ENCODE measurements at regions not wholly inside any gene's neighbourhood (a gene's known extent, or its start where the extent isn't known, plus 50 kb on each side); places are given as distances from the start of the nearest gene placed in this dataset.

DNA sequence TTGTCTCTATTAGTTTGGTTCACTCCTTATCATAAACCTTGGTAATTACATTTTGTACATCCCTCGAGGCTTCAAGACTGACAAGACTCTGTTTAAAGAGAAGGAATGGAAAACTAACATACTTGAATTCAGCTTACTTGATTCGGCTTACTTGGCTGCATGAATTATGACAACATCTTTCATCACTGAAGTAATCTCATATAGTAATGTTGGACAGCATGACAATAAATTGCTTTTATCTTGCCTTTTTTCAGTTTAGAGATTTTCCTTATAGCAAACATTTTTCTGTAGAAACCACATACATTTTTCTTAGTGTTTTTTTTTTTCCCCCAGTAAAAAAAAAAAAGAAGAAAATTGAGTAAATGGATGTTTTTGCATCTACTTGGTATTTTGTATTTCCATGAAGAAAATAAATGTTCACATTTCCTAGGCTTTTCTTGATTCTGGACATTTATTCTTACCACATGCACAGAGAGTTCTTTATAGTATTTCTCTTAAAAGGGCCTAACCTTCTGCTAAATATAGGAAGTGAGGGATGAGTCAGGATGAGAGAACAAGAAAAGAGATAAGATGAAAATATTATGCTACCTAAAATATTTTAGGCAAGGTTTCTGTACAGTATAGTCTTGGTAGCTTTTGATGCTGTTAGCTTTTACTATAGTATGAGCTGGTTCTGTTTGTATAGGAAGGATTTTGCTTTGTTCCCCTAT, 101.0 kb upstream of the HDGFL1 start:
- no peak for DNase-seq

DNA sequence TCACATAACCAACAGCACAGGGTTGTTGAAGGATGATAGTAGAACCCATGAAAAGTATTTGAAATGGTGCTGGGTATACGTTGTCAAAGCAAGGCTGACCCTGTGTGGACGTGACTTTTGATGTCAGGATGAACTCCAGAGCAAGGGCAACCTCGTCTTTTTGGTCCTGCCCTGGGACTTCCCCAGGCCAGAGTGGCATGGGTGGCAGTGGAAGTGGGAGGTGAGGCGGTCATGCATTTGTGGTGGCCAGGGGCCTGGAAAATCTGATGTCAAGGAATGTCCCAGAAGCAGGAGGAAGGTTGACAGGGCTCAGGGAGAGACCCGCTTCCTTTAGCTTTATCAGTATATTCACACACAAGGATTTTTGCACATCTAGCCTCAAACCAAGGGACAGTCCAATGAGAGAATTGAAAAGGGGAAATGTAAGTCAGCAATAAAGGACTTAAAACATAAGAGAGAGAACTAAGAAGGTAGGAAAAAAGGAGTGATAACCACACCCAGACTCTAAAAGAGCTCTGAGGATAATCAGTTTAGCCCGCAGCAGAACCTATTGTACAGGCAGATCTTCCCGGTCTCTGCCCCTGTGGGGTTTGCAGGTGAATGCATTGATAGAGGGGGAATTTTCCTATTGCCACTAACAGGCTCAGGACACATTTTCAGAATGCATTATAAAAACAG, 98.8 kb upstream of the HDGFL1 start:
- peak in 1 of 2 donors; percentile 1 for DNase-seq

DNA sequence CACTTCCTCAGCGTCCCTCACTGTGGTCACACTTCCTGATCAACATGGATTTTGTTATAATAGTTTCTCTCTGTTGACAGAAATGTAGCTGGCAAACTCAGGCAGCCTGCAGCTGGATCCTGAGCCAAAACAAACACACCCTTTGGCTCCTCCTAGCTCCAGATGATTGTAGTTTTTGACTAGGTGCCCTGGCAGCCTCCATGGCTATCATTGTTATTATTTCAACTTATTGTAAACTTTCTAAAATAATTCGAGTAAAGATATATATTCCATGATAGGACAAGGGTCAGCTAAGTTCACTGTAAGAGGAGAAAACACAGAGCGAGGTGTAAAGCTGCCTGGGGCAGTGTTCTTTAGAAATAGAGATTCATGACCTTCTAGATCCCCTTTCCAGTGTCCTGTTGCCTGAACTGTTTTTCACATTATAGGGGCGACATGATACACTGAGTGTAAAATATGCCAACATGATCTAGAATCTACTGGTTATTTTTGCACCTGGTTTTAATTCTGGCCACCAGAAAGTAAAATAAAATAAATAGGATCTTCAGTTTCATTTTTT, 98.2 kb upstream of the HDGFL1 start:
- no peak for DNase-seq

DNA sequence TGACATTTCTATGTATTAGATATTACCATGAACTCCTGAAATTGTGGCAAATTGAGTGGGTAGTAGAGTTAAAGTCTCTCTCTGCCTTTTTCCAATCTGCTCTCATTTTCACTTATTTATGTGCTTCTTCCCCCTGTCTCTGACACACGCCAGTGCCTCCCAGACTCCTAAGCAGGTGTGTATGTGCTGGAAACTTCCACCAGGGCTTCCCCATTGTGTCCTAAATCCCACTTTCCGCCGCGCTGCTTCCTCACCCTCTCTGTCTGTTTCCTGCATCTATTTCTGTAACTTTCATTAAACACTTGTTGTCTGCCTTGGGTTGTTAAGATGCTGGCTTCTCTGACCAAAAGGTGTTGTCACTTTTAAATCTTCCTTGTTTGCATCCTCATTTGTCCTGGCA, 97.6 kb upstream of the HDGFL1 start:
- no peak for DNase-seq

DNA sequence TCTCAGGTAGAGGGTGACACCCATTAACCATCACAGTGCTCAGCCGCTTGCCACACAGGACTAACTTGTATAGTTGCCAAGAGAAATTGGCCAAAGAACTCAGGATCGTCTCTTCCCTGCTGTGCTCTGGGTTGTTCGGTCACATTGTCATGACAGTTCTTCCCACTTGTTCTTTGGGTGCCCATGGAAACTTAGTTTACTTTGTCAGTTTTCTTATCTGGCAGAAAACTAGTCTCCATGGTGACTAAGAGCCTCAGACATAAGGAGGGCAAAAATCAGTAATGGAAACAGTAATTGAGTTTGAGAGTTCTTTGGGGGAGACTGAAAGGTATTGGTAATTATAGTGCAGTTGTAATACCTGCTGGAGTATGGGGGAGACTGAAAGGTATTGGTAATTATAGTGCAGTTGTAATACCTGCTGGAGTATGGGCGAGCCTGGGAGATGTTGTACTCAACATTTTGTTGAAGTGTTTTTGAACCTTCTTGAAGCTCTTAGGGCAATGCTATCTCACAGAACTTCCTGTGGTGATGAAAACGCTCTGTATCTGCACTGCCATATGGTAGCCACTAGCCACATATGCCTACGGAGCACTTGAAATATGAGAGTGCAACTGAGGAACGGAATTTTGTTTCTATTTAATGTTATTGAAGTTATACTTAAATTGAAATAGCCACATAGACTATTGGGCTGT, 95.2 kb upstream of the HDGFL1 start:
- no peak for DNase-seq

DNA sequence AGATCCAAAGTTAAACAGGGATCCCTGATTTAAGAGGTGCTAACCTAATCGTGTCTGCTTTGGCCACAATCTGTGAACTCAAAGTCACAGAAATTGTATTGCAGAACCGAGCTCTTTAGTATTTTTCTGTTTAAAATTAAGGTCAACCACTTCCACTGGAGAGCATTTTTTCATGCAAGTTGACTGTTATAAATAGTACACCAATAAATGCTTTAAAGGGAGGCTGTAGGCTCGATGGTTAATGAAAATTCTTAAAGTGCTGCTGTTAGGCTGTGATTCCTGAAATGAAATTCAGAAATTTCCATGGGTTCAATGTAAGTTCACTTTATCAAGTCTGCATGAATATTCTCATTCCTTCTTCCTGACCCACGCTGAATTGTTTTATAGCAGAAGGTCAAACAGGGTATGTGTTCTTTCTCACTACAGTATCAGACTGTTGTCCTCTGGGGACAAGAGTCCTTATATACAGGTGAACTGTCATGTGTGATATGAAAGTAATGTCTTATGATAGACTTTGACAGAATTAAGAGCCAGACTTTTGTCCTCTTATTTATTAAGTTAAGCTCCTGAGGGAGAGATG, 92.5 kb upstream of the HDGFL1 start:
- no peak for DNase-seq

DNA sequence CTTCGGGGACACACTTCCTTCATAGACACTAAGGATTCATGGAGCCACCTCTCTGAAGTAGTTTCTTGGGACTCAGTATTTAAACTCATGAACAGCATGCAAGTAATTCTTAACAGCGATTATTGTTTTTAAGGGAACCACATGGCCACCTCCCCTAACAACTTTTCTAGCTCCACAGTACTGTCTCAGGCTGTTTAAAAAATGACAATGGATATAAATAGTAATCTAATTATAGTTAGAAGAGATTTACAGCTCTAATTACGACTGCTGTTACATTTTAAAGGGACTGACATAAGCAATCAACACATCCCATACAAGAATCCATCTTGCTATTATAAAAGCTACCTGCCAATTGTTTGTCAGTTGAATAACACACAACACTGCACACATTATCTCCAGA, 72.1 kb upstream of the HDGFL1 start:
- no peak for DNase-seq

DNA sequence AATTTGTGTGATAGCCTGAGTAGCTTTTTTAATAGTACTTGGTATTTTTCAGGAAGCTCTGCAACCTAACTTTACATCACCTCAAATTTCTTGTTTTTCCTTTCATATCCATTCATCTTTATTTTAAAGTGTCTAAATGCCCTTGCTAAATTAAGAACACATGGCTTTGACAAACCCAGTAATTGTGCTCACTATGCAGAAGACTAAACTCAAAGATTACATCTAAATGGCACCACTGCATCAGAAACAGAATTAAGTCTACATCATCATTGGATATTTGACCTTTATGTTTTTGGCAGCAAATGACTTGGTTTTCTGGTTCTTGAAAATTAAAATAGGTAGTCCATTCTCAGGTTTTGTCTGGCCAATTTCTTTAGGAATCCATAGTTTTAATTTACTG, 69.6 kb upstream of the HDGFL1 start:
- no peak for DNase-seq

DNA sequence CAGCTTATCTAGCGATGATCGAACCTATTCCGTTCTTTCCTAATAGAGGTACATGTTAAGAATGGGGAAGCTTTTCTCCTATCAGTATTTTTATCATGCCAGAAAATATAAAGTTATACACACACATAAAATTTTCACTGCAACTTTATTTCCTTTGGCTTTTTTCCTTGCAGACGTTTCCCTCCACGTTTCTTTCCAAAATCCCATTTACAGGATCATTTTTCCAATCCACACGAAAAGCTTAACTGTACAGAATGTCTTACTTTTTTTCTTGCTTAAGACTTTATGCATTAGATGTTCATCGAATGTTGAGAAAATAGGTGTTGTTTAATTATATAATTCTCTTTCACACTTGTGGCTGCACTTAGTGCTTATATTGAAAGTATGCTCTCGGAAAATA, 62.9 kb upstream of the HDGFL1 start:
- DNase-seq, result no peak

DNA sequence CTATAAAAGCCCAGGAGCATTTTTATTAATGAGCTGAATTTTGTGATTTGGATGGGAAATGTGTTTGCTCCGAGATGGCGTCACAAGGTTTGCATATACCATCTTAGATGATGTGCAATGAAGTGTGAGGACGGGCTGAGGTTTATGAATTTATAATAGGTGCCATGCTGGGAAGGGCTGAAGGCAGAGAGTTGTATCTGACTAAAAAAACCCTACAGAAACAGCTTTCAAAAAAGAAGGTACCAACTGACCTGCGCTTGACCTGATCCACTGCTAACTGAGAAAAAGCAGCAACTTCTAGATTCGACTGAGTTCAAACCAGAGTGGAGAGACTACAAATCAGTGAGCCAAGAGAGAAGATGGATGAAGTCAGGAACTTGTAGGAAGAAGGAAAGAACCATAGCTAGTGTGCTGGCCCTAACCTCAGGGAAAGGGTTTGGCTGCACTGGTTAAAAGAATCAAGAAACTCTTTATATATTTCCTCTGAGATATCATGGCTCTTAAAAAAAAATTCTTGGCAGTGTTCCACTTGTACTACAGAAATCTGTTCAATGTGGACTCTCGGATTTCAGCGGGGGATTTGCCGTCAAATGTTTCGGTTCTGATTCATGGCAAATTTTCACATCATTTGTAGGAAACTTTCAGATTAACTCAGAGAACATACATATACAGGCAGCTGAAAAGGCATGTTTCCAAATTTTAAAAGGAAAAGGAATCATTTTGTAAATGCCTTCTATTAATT, 56.5 kb upstream of the HDGFL1 start:
- DNase-seq, result no peak

DNA sequence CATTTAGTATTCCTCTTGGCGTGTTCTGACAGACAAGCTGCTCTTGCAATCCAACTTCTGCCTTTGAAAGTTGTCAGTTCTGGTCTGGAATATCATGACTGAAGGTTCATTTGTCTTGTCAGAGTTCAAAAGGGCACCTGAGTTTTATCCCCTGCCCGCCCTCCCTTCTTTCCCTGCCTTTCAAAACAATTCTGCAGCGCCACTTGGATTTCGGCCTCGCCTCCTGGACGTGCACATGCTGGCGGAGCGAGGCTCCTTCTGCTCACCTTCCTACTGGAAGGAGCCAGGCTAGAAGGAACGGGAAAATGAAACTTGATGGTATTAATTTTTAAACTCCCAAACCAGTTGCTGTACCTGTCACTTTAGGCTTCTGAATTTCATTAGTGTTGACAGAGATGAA, 55.7 kb upstream of the HDGFL1 start:
- DNase-seq, result no peak

DNA sequence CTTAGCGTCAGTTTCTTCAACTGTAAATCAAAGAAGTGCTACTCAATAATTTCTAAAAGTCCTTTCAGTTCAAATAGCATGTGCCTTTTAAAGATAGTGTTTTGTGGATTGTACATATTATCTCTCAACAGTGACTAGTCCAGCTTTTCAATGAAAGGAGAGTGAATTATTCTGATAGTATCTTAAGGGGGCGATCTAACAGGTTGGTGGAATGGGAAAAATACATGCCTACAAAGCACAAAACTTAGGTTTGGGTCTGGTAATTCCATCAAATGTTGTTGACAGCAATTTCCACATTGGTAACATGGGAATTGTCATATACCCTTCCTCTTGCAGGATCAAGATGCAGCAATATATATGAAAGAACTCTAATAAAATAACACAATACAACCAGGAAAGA, 50.1 kb upstream of the HDGFL1 start:
- DNase-seq, result no peak

Measured in inflammatory macrophage treated with lipopolysaccharide for 1 hour (primary cell).